HCT116 (cell line): ENCODE measurements at regions not wholly inside any gene's neighbourhood (a gene's known extent, or its start where the extent isn't known, plus 50 kb on each side); places are given as distances from the start of the nearest gene placed in this dataset.

Experiments
- ATAC-seq: fragments of 200-7000 bp; cut with Tn5 transposase; 2 replicates; pipeline ENCODE4 v1.9.1; 2020; ENCODE audit warnings: mild to moderate bottlenecking, moderate library complexity
- BruUV-seq: library from RNA; stranded (reverse); fragments of 400-500 nt; replicated peaks from 2 replicates; lab custom pipeline; 2021; lab: Mats Ljungman, UMichigan
- CTCF ChIA-PET: fragments of 300-600 bp; sonication (Branson Sonifier 250); formaldehyde crosslinking; loops from one replicate; lab custom pipeline; 2021; ENCODE audit warnings: antibody characterized with exemption; lab: Charles Lee
- POLR2A ChIA-PET: fragments of 300-600, 350-600 bp; sonication (Branson Sonifier 250); formaldehyde crosslinking; loops from one replicate; lab custom pipeline; 2021; ENCODE audit warnings: antibody characterized with exemption; lab: Charles Lee
- RAD21 ChIA-PET, 2 experiments: fragments of 300-600 bp; sonication (Branson Sonifier 250); formaldehyde crosslinking; loops; one replicate each; lab custom pipeline; 2023; ENCODE audit warnings: low total read pairs in 2 of 2; ENCODE audit not compliant: uncharacterized antibody in 2 of 2, unreplicated experiment in 2 of 2, low non-redundant PET in 1 of 2; lab: Charles Lee
- DNase-seq: peaks from one replicate; pipeline ENCODE4 v3.0.0-alpha.2; 2010; ENCODE audit warnings: low read depth, low spot score
- H2AFZ ChIP-seq: fragments of 200-600 bp; shearing (Covaris generic), sonication (generic); 2 replicates; pipeline ENCODE4 v1.6.1; 2017; ENCODE audit warnings: low read depth, mixed run types, mixed read lengths, antibody characterized with exemption, low read length; ENCODE audit not compliant: poor library complexity, severe bottlenecking
- H3K27ac ChIP-seq: 2 replicates; pipeline ENCODE4 v1.5.1; 2012; ENCODE audit warnings: low read depth, low read length
- H3K27me3 ChIP-seq: fragments of 200-600 bp; sonication (generic); 2 replicates; pipeline ENCODE4 v1.6.1; 2016; ENCODE audit warnings: mixed run types, low read length, mixed read lengths; ENCODE audit not compliant: insufficient read depth
- H3K36me3 ChIP-seq, 2 experiments: fragments of 200-500 bp in 1 of 2; fragments of 200-600 bp in 1 of 2; sonication (Bioruptor generic) in 1 of 2; sonication (generic) in 1 of 2; 2 replicates each; pipeline versions ENCODE4 v1.5.1 to v1.6.1; 2014 to 2016; ENCODE audit warnings: low read length in 2 of 2, inconsistent platforms in 1 of 2, mixed read lengths in 1 of 2, mixed run types in 1 of 2; ENCODE audit not compliant: insufficient read depth in 2 of 2, control insufficient read depth in 1 of 2
- H3K4me1 ChIP-seq, 2 experiments: fragments of 200-600 bp in 1 of 2; sonication (generic) in 1 of 2; 2 replicates each; pipeline versions ENCODE4 v1.5.1 to v1.6.1; 2012 to 2017; ENCODE audit warnings: low read length in 2 of 2, inconsistent platforms in 1 of 2, mild to moderate bottlenecking in 1 of 2, mixed read lengths in 1 of 2, mixed run types in 1 of 2, moderate library complexity in 1 of 2; ENCODE audit not compliant: insufficient read depth in 2 of 2, control insufficient read depth in 1 of 2
- H3K4me2 ChIP-seq: fragments of 200-600 bp; sonication (generic); 2 replicates; pipeline ENCODE4 v1.6.1; 2017; ENCODE audit warnings: mixed run types, low read length, mixed read lengths
- H3K4me3 ChIP-seq, 2 experiments: fragments of 200-600 bp in 1 of 2; sonication (generic) in 1 of 2; replicated peaks in 1 of 2; 2 replicates each; pipeline ENCODE4 v1.5.1; 2011 to 2016; ENCODE audit warnings: low read length in 2 of 2, control low read depth in 1 of 2, low read depth in 1 of 2, mild to moderate bottlenecking in 1 of 2, mixed read lengths in 1 of 2, mixed run types in 1 of 2
- H3K79me2 ChIP-seq: fragments of 200-600 bp; sonication (generic); 2 replicates; pipeline ENCODE4 v1.6.1; 2017; ENCODE audit warnings: mild to moderate bottlenecking, mixed run types, low read length, moderate library complexity, mixed read lengths; ENCODE audit not compliant: insufficient read depth
- H3K9ac ChIP-seq: fragments of 200-600 bp; sonication (generic); 2 replicates; pipeline ENCODE4 v1.6.1; 2016; ENCODE audit warnings: low read length, mixed read lengths
- H3K9me2 ChIP-seq: fragments of 200-600 bp; sonication (generic), shearing (Covaris generic); 2 replicates; pipeline ENCODE4 v1.6.1; 2017; ENCODE audit warnings: mixed run types, mild to moderate bottlenecking, moderate library complexity; ENCODE audit not compliant: insufficient read depth
- H3K9me3 ChIP-seq, 2 experiments: fragments of 200-500 bp in 1 of 2; fragments of 200-600 bp in 1 of 2; sonication (Bioruptor generic) in 1 of 2; sonication (generic) in 1 of 2; 2 replicates each; pipeline ENCODE4 v1.6.1; 2014 to 2017; ENCODE audit warnings: low read length in 2 of 2, mixed read lengths in 2 of 2, inconsistent platforms in 1 of 2, low read depth in 1 of 2, mild to moderate bottlenecking in 1 of 2, mixed run types in 1 of 2, moderate library complexity in 1 of 2; ENCODE audit not compliant: control insufficient read depth in 1 of 2, insufficient read depth in 1 of 2
- H4K20me1 ChIP-seq: fragments of 200-600 bp; sonication (generic), shearing (Covaris generic); 2 replicates; pipeline ENCODE4 v1.6.1; 2017; ENCODE audit warnings: mixed run types, mild to moderate bottlenecking, moderate library complexity; ENCODE audit not compliant: insufficient read depth
- CBX3 ChIP-seq: IDR thresholded peaks from 2 replicates; pipeline ENCODE4 v1.6.1; 2012; ENCODE audit warnings: low read depth
- CEBPB ChIP-seq: IDR thresholded peaks from 2 replicates; pipeline ENCODE4 v1.6.1; 2012; ENCODE audit warnings: low read depth
- EGR1 ChIP-seq: IDR thresholded peaks from 2 replicates; pipeline ENCODE4 v1.6.1; 2012; ENCODE audit warnings: low read depth
- ELF1 ChIP-seq: IDR thresholded peaks from 2 replicates; pipeline ENCODE4 v1.6.1; 2012; ENCODE audit warnings: low read depth, borderline replicate concordance
- EZH2 ChIP-seq: fragments of 200-600 bp; sonication (generic); IDR thresholded peaks from 2 replicates; pipeline ENCODE4 v1.6.1; 2017; ENCODE audit warnings: antibody characterized with exemption, mixed run types
- EZH2phosphoT487 ChIP-seq: fragments of 200-600 bp; IDR thresholded peaks from 2 replicates; pipeline ENCODE4 v1.6.1; 2018; ENCODE audit warnings: antibody characterized with exemption, borderline replicate concordance
- FOSL1 ChIP-seq: IDR thresholded peaks from 2 replicates; pipeline ENCODE4 v1.6.1; 2012; ENCODE audit warnings: low read depth
- JUND ChIP-seq: IDR thresholded peaks from 2 replicates; pipeline ENCODE4 v1.6.1; 2012
- POLR2A ChIP-seq: IDR thresholded peaks from 2 replicates; pipeline ENCODE4 v1.7.0; 2011; ENCODE audit warnings: borderline replicate concordance; ENCODE audit not compliant: insufficient read depth, insufficient read length; ENCODE audit errors: extremely low read depth
- POLR2AphosphoS5 ChIP-seq: IDR thresholded peaks from 2 replicates; pipeline ENCODE4 v1.6.1; 2011; ENCODE audit warnings: mild to moderate bottlenecking, low read depth, low read length, moderate library complexity
- RAD21 ChIP-seq: IDR thresholded peaks from 2 replicates; pipeline ENCODE4 v1.6.1; 2012; ENCODE audit warnings: low read depth, mild to moderate bottlenecking
- SIN3A ChIP-seq: IDR thresholded peaks from 2 replicates; pipeline ENCODE4 v1.6.1; 2012; ENCODE audit warnings: low read depth
- SP1 ChIP-seq: IDR thresholded peaks from 2 replicates; pipeline ENCODE4 v1.6.1; 2012; ENCODE audit warnings: low read depth
- ZFX ChIP-seq: fragments of 450-650 bp; IDR thresholded peaks from 2 replicates; pipeline ENCODE4 v1.6.1; 2017
- intact Hi-C: fragments of 100-400 bp; cut with micrococcal nuclease; formaldehyde crosslinking; loops from 2 replicates; pipeline ENCODE4 v1.10.0; 2022
- TF ChIP-seq, protein P1 (sequence below): IDR thresholded peaks from 2 replicates; pipeline ENCODE4 v1.6.1; 2012

DNA sequence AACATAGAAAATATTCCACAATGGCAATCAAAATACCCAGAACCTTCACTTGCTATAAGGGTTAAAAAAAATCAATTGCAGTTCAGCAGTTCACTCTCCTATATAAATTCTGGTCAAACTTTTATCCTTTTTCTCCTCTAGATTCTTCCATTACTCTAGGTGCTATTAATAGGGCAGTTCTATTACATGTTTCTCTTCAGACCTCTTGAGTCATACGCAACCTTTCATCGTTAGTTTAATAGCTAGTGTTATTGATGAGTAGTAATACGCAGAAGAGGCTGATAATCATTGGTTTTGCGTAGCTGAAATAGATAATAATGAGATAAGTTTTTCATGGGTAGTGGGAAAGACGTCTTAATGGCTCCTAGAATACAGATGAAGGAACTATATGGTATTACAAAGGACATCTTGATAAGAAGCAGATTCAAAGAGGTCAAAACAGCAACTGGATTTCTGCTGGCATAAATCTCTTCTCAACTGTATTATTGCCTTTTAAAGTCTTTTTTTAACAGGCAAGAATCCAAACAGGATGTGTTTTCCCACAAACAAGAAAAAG lies 118.3 kb upstream of the STARD13 start:
- Histone ChIP-seq H4K20me1 (no peaks in the 10 kb centered on the region), H3K9me3 (no peaks in the 10 kb centered on the region), H3K36me3 (no peaks in the 10 kb centered on the region), H2AFZ (no peak overlapping the region), H3K4me2 (no peak overlapping the region), H3K4me3 (no peak overlapping the region), H3K27ac (no peak overlapping the region), H3K4me1 (no peaks in the 10 kb centered on the region), H3K79me2 (no peaks in the 10 kb centered on the region), H3K9me2 (no peaks in the 10 kb centered on the region), H3K9ac (no peak overlapping the region), H3K27me3 (no peaks in the 10 kb centered on the region)
- BruUV-seq: no TSS peak
- intact Hi-C loops: no loop called here
- POLR2A ChIA-PET: no interaction called here
- DNase-seq: no peak
- TF ChIP-seq ZFX (no peak), SIN3A (no peak), SP1 (no peak), EZH2 (no peak), JUND (no peak), CBX3 (no peak), RAD21 (no peak), POLR2A (no peak), POLR2AphosphoS5 (no peak), ELF1 (no peak), EGR1 (no peak), FOSL1 (no peak)
- TF ChIP-seq, protein P1, sequence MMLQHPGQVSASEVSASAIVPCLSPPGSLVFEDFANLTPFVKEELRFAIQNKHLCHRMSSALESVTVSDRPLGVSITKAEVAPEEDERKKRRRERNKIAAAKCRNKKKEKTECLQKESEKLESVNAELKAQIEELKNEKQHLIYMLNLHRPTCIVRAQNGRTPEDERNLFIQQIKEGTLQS: no peak
- ATAC-seq: no peak
- RAD21 ChIA-PET: no interaction called here
- CTCF ChIA-PET: no interaction called here

DNA sequence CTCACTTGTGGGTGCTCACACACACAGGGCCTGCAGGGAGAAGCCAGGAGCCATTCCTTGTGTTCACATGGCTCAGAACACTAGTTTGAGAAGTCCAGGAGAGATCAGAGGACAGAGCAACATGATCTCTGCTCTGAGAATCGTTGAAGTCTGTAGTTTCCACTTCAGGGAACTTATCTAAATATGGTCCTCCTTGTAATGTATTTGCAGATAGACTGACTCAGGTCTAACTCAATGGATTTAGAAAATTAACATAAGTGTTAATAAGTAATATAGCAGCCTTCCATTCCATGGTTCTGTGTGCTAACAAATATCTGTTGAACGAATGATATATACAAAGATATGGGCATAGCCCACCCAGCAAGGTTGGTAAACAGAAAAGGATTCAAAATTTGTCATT lies 119.8 kb upstream of the STARD13 start:
- no peaks in the 10 kb centered on the region for H3K27me3 ChIP-seq
- no peak for TF ChIP-seq EZH2phosphoT487
- no peak for TF ChIP-seq FOSL1
- TF ChIP-seq CEBPB: no peak
- TF ChIP-seq SP1: no peak
- no peak overlapping the region for H3K27ac ChIP-seq
- H4K20me1 ChIP-seq: no peaks in the 10 kb centered on the region
- H3K9me2 ChIP-seq: no peaks in the 10 kb centered on the region
- no peak overlapping the region for H3K4me3 ChIP-seq
- intact Hi-C loops: no loop called here
- POLR2A ChIA-PET: no interaction called here
- no peaks in the 10 kb centered on the region for H3K79me2 ChIP-seq
- no peak overlapping the region for H3K4me2 ChIP-seq
- ATAC-seq: no peak
- BruUV-seq: no TSS peak
- no peaks in the 10 kb centered on the region for H3K9me3 ChIP-seq
- no peak overlapping the region for H2AFZ ChIP-seq
- no peak overlapping the region for H3K9ac ChIP-seq
- no peak for DNase-seq
- H3K4me1 ChIP-seq: no peaks in the 10 kb centered on the region
- H3K36me3 ChIP-seq: no peaks in the 10 kb centered on the region
- RAD21 ChIA-PET: no interaction called here
- CTCF ChIA-PET: no interaction called here
